OCI-LY7 (cell line): ENCODE measurements at regions not wholly inside any gene's neighbourhood (a gene's known extent, or its start where the extent isn't known, plus 50 kb on each side); places are given as distances from the start of the nearest gene placed in this dataset.

ENCODE experiments used
- CTCF ChIP-seq: fragments of 200-600 bp; sonication (generic); conservative IDR thresholded peaks from 2 replicates; pipeline ENCODE4 v1.5.1; 2014; ENCODE audit warnings: mild to moderate bottlenecking, antibody characterized with exemption, low read length, moderate library complexity, mixed read lengths
- EZH2phosphoT487 ChIP-seq: fragments of 200-600 bp; sonication (generic); IDR thresholded peaks from 2 replicates; pipeline ENCODE4 v1.6.1; 2018; ENCODE audit warnings: low read depth, borderline replicate concordance, mild to moderate bottlenecking, mixed run types, antibody characterized with exemption, low read length, moderate library complexity, mixed read lengths

GRCh38 chr10:10598297-10598696 is 419.4 kb upstream of the CELF2 start:
- no peak for TF ChIP-seq CTCF
- no peak for TF ChIP-seq EZH2phosphoT487
